Body of pancreas (tissue), 4 donors: ENCODE measurements at regions not wholly inside any gene's neighbourhood (a gene's known extent, or its start where the extent isn't known, plus 50 kb on each side); places are given as distances from the start of the nearest gene placed in this dataset.

Source experiments
- ATAC-seq: fragments of 150-250 bp; one replicate; pipeline ENCODE4 v1.9.1; 2016
- DNase-seq, 4 donors: peaks; one replicate each; pipeline ENCODE4 v3.0.0-alpha.2; 2019
- H3K27ac ChIP-seq, 4 donors: fragments of 200-600 bp; sonication (generic); 1 replicate in 3 of 4; 2 replicates in 1 of 4; pipeline versions ENCODE4 v1.5.1 to v1.6.1; 2016 to 2019; ENCODE audit warnings: mild to moderate bottlenecking in 1 of 4, mixed read lengths in 1 of 4, moderate library complexity in 1 of 4
- H3K27me3 ChIP-seq, 2 donors: fragments of 200-600 bp; sonication (generic); one replicate each; pipeline ENCODE4 v1.6.0; 2016; ENCODE audit warnings: mild to moderate bottlenecking in 1 of 2
- H3K36me3 ChIP-seq, 2 donors: fragments of 200-600 bp; sonication (generic); replicated peaks in 1 of 2; 2 replicates each; pipeline ENCODE4 v1.5.1; 2016; ENCODE audit warnings: low read depth in 2 of 2; ENCODE audit not compliant: insufficient read depth in 1 of 2
- H3K4me1 ChIP-seq: fragments of 200-600 bp; sonication (generic); one replicate; pipeline ENCODE4 v1.6.0; 2016
- H3K4me3 ChIP-seq, 2 donors: fragments of 200-600 bp; sonication (generic); 1 replicate in 1 of 2; 2 replicates in 1 of 2; pipeline ENCODE4 v1.5.1; 2016 to 2019
- H3K9me3 ChIP-seq, 3 donors: fragments of 200-600 bp; sonication (generic); 1 replicate in 2 of 3; 2 replicates in 1 of 3; pipeline ENCODE4 v1.5.1; 2016
- POLR2A ChIP-seq, 3 donors: fragments of 450-650 bp; IDR thresholded peaks; one replicate each; pipeline ENCODE4 v1.6.1; 2016; ENCODE audit warnings: antibody characterized with exemption in 3 of 3, mild to moderate bottlenecking in 2 of 3
- WGBS, 2 donors: methylation state at CpG; one replicate each; pipeline ENCODE4 v1.1.5; 2017; 5-methylcytosine and 5-hydroxymethylcytosine counted together
- intact Hi-C: fragments of 100-400 bp; cut with DNase I; formaldehyde crosslinking; loops from one replicate; pipeline ENCODE4 v1.15.1; 2023
- TF ChIP-seq, protein P1 (sequence below), 7 experiments: fragments of 450-650 bp in 4 of 7; fragments of 200-600 bp in 3 of 7; sonication (generic) in 3 of 7; IDR thresholded peaks; one replicate each; pipeline ENCODE4 v1.5.1; 2016 to 2019; ENCODE audit warnings: antibody characterized with exemption in 7 of 7

- no peaks in the 10 kb centered on the region for H3K4me1 ChIP-seq
- no peak for DNase-seq
- H3K27ac ChIP-seq: no peak overlapping the region
- no peak for ATAC-seq
- H3K36me3 ChIP-seq: no peaks in the 10 kb centered on the region
- intact Hi-C loops: no loop called here
- H3K4me3 ChIP-seq: no peak overlapping the region
- no peak for TF ChIP-seq POLR2A (IDR thresholded peaks at IDR 0.05)
- H3K27me3 ChIP-seq: no peaks in the 10 kb centered on the region
- H3K9me3 ChIP-seq: peaks cover 0 to 9% (median 0%) of the 10 kb centered on the region in 3 donors
- WGBS, 2 donors: 70 to 82% methylated on average over 7 of the region's 7 CpGs
Measured at GRCh38 chr4:136241221-136241986, 1290.9 kb downstream of the PCDH18 start.

- Histone ChIP-seq H3K36me3 (no peaks in the 10 kb centered on the region), H3K27ac (no peak overlapping the region), H3K9me3 (no peaks in the 10 kb centered on the region), H3K4me1 (no peaks in the 10 kb centered on the region), H3K27me3 (no peaks in the 10 kb centered on the region), H3K4me3 (no peak overlapping the region)
- no peak for DNase-seq
- TF ChIP-seq, protein P1, sequence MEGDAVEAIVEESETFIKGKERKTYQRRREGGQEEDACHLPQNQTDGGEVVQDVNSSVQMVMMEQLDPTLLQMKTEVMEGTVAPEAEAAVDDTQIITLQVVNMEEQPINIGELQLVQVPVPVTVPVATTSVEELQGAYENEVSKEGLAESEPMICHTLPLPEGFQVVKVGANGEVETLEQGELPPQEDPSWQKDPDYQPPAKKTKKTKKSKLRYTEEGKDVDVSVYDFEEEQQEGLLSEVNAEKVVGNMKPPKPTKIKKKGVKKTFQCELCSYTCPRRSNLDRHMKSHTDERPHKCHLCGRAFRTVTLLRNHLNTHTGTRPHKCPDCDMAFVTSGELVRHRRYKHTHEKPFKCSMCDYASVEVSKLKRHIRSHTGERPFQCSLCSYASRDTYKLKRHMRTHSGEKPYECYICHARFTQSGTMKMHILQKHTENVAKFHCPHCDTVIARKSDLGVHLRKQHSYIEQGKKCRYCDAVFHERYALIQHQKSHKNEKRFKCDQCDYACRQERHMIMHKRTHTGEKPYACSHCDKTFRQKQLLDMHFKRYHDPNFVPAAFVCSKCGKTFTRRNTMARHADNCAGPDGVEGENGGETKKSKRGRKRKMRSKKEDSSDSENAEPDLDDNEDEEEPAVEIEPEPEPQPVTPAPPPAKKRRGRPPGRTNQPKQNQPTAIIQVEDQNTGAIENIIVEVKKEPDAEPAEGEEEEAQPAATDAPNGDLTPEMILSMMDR (IDR thresholded peaks at IDR 0.05): no peak
- TF ChIP-seq POLR2A (IDR thresholded peaks at IDR 0.05): no peak
- no peak for ATAC-seq
- intact Hi-C loops: no loop called here
Measured at GRCh38 chr4:136227315-136227714, 1305.0 kb downstream of the PCDH18 start.

DNA sequence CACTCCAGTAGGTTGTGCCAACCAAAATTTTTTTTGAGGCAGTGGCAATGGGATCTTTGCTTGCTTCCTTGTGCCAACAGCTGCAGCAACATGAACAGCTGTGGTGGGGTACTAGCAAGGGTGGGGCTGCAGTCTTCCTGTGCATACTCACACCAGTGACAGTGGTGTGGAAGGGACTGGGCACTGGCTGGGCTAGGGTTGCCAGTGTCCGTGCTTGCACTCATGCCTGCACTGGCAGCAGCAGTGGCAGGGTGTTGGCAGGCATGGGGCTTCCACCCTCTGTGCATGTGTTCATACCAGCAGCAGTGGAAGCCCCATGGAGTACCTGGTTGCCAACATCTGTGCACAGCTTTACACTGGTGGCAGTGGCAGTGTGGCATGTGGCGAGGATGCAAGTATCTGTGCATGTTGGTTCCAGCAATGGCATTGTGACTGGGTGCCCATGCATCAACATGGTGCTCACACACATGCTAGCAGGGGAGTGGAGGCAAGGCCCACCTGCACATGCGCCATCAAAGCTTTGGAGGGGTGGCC lies 1312.6 kb downstream of the PCDH18 start:
- ATAC-seq: no peak
- Histone ChIP-seq H3K4me1 (no peaks in the 10 kb centered on the region), H3K9me3 (no peaks in the 10 kb centered on the region), H3K27me3 (no peaks in the 10 kb centered on the region), H3K27ac (no peak overlapping the region), H3K4me3 (no peak overlapping the region), H3K36me3 (no peaks in the 10 kb centered on the region)
- WGBS, 2 donors: 60 to 74% methylated on average over 2 to 3 of the region's 3 CpGs
- no peak for DNase-seq
- intact Hi-C loops: no loop called here
- TF ChIP-seq, protein P1 (IDR thresholded peaks at IDR 0.05): no peak
- no peak for TF ChIP-seq POLR2A (IDR thresholded peaks at IDR 0.05)

- ATAC-seq: no peak
- no peak overlapping the region for H3K27ac ChIP-seq
- 25 to 38% methylated on average over 4 of the region's 4 CpGs for WGBS, 2 donors
- H3K9me3 ChIP-seq: no peaks in the 10 kb centered on the region
- intact Hi-C loops: no loop called here
- no peak overlapping the region for H3K4me3 ChIP-seq
- H3K27me3 ChIP-seq: no peaks in the 10 kb centered on the region
- no peak for DNase-seq
- no peaks in the 10 kb centered on the region for H3K36me3 ChIP-seq
- no peaks in the 10 kb centered on the region for H3K4me1 ChIP-seq
- no peak for TF ChIP-seq POLR2A (IDR thresholded peaks at IDR 0.05)
- TF ChIP-seq, protein P1 (IDR thresholded peaks at IDR 0.05): no peak
Measured at GRCh38 chr4:136203199-136203598, 1329.1 kb downstream of the PCDH18 start.

GRCh38 chr4:136198358-136198757 lies 1333.9 kb downstream of the PCDH18 start:
- Histone ChIP-seq H3K4me3 (no peak overlapping the region), H3K9me3 (no peaks in the 10 kb centered on the region), H3K27me3 (no peaks in the 10 kb centered on the region), H3K27ac (no peak overlapping the region), H3K36me3 (no peaks in the 10 kb centered on the region), H3K4me1 (no peaks in the 10 kb centered on the region)
- TF ChIP-seq, protein P1 (IDR thresholded peaks at IDR 0.05): no peak
- no peak for TF ChIP-seq POLR2A (IDR thresholded peaks at IDR 0.05)
- ATAC-seq (no peak), DNase-seq (no peak)
- whole genome bisulfite sequencing, 2 donors: 52 to 72% methylated on average over 1 of the region's 1 CpG
- intact Hi-C loops: no loop called here
